ENCODE measurements at regions not wholly inside any gene's neighbourhood (a gene's known extent, or its start where the extent isn't known, plus 50 kb on each side); places are given as distances from the start of the nearest gene placed in this dataset.

- TF ChIP-seq CTCF (IDR thresholded peaks at IDR 0.05; ENCODE audit: low read depth, low read length, missing control alignments), result no peak
- DNase-seq (ENCODE audit: extremely low read depth, low read depth), result no peak
- no peak overlapping the region for H3K4me3 ChIP-seq (replicated peaks; ENCODE audit: low read depth, low read length)
These were observed 185.8 kb upstream of the NREP start for GRCh38 chr5:111942661-111943401.

GRCh38 chr5:111942201-111942600 lies 185.2 kb upstream of the NREP start:
- DNase-seq (ENCODE audit: extremely low read depth, low read depth), result no peak
- no peak overlapping the region for H3K4me3 ChIP-seq (replicated peaks; ENCODE audit: low read depth, low read length)
- no peak for TF ChIP-seq CTCF (IDR thresholded peaks at IDR 0.05; ENCODE audit: low read depth, low read length, missing control alignments)

GRCh38 chr5:111937094-111937493 lies 180.1 kb upstream of the NREP start:
- no peak for DNase-seq (ENCODE audit: extremely low read depth, low read depth)
- TF ChIP-seq CTCF (IDR thresholded peaks at IDR 0.05; ENCODE audit: low read depth, low read length, missing control alignments), result no peak
- no peak overlapping the region for H3K4me3 ChIP-seq (replicated peaks; ENCODE audit: low read depth, low read length)

- no peak for DNase-seq (ENCODE audit: extremely low read depth, low read depth)
- no peak overlapping the region for H3K4me3 ChIP-seq (replicated peaks; ENCODE audit: low read depth, low read length)
- TF ChIP-seq CTCF (IDR thresholded peaks at IDR 0.05; ENCODE audit: low read depth, low read length, missing control alignments), result no peak
These were observed 178.8 kb upstream of the NREP start for GRCh38 chr5:111935835-111936234.

- H3K4me3 ChIP-seq (replicated peaks; ENCODE audit: low read depth, low read length), result no peak overlapping the region
- DNase-seq (ENCODE audit: extremely low read depth, low read depth), result no peak
- TF ChIP-seq CTCF (IDR thresholded peaks at IDR 0.05; ENCODE audit: low read depth, low read length, missing control alignments), result no peak
These were observed 178.0 kb upstream of the NREP start for GRCh38 chr5:111935009-111935408.

GRCh38 chr5:111934511-111934910 lies 177.5 kb upstream of the NREP start:
- DNase-seq (ENCODE audit: extremely low read depth, low read depth), result no peak
- H3K4me3 ChIP-seq (replicated peaks; ENCODE audit: low read depth, low read length), result no peak overlapping the region
- no peak for TF ChIP-seq CTCF (IDR thresholded peaks at IDR 0.05; ENCODE audit: low read depth, low read length, missing control alignments)

GRCh38 chr5:111933086-111933485 lies 176.1 kb upstream of the NREP start:
- no peak overlapping the region for H3K4me3 ChIP-seq (replicated peaks; ENCODE audit: low read depth, low read length)
- DNase-seq (ENCODE audit: extremely low read depth, low read depth), result no peak
- TF ChIP-seq CTCF (IDR thresholded peaks at IDR 0.05; ENCODE audit: low read depth, low read length, missing control alignments), result no peak

All from HFF-Myc (cell line).